Neural progenitor cell (in vitro differentiated cells): ENCODE measurements at regions not wholly inside any gene's neighbourhood (a gene's known extent, or its start where the extent isn't known, plus 50 kb on each side); places are given as distances from the start of the nearest gene placed in this dataset.

Experiments used
- DNase-seq: peaks from one replicate; pipeline ENCODE4 v3.0.0-alpha.2; 2016; ENCODE audit warnings: low spot score
- H2AFZ ChIP-seq: fragments of 200-600 bp; sonication (generic); replicated peaks from 2 replicates; pipeline ENCODE4 v1.6.1; 2016; ENCODE audit warnings: antibody characterized with exemption
- H3F3A ChIP-seq: fragments of 200-600 bp; sonication (generic); 2 replicates; pipeline ENCODE4 v1.6.1; 2016; ENCODE audit warnings: antibody characterized with exemption, low read depth
- H3K27ac ChIP-seq: fragments of 200-600 bp; sonication (generic); 2 replicates; pipeline ENCODE4 v1.5.1; 2016; ENCODE audit warnings: mild to moderate bottlenecking
- H3K27me3 ChIP-seq: fragments of 200-600 bp; sonication (generic); 2 replicates; pipeline ENCODE4 v1.6.1; 2016; ENCODE audit warnings: mild to moderate bottlenecking, moderate library complexity
- H3K36me3 ChIP-seq: fragments of 200-600 bp; sonication (generic); 2 replicates; pipeline ENCODE4 v1.5.1; 2016
- H3K4me1 ChIP-seq: fragments of 200-600 bp; sonication (generic); 2 replicates; pipeline ENCODE4 v1.6.1; 2016; ENCODE audit warnings: mixed run types
- H3K4me2 ChIP-seq: fragments of 200-600 bp; sonication (generic); 2 replicates; pipeline ENCODE4 v1.6.1; 2016
- H3K4me3 ChIP-seq: fragments of 200-600 bp; sonication (generic); 2 replicates; pipeline ENCODE4 v1.5.1; 2016
- H3K79me2 ChIP-seq: fragments of 200-600 bp; sonication (generic); 2 replicates; pipeline ENCODE4 v1.6.1; 2016; ENCODE audit warnings: low read depth
- H3K9ac ChIP-seq: fragments of 200-600 bp; sonication (generic); 2 replicates; pipeline ENCODE4 v1.6.1; 2016
- H3K9me3 ChIP-seq: fragments of 200-600 bp; sonication (generic); 2 replicates; pipeline ENCODE4 v1.5.1; 2016; ENCODE audit warnings: low read depth
- H4K20me1 ChIP-seq: fragments of 200-600 bp; sonication (generic); 2 replicates; pipeline ENCODE4 v1.6.1; 2016; ENCODE audit warnings: low read depth
- H3K27ac Mint-ChIP-seq: 3 replicates; pipeline ENCODE4 v1.8.0; 2021; ENCODE audit warnings: mixed read lengths
- H3K27me3 Mint-ChIP-seq: 2 replicates; pipeline ENCODE4 v1.8.0; 2022; ENCODE audit warnings: low read depth, mild to moderate bottlenecking, inconsistent platforms, moderate library complexity, mixed read lengths; ENCODE audit not compliant: insufficient read depth
- H3K36me3 Mint-ChIP-seq: 3 replicates; pipeline ENCODE4 v1.8.0; 2021; ENCODE audit warnings: mixed read lengths
- H3K4me1 Mint-ChIP-seq: 3 replicates; pipeline ENCODE4 v1.8.0; 2021; ENCODE audit warnings: mixed read lengths
- H3K4me3 Mint-ChIP-seq: 3 replicates; pipeline ENCODE4 v1.8.0; 2021; ENCODE audit warnings: mild to moderate bottlenecking, moderate library complexity, mixed read lengths
- H3K9me3 Mint-ChIP-seq: 3 replicates; pipeline ENCODE4 v1.8.0; 2020; ENCODE audit warnings: mixed read lengths
- CTCF ChIP-seq: fragments of 200-600 bp; sonication (generic); IDR thresholded peaks from 2 replicates; pipeline ENCODE4 v1.5.1; 2017; ENCODE audit warnings: antibody characterized with exemption, mild to moderate bottlenecking
- EZH2 ChIP-seq: fragments of 200-600 bp; sonication (generic); IDR thresholded peaks from 2 replicates; pipeline ENCODE4 v1.6.1; 2017; ENCODE audit warnings: antibody characterized with exemption, mild to moderate bottlenecking, moderate library complexity
- EZH2phosphoT487 ChIP-seq: fragments of 200-600 bp; sonication (generic); IDR thresholded peaks from 2 replicates; pipeline ENCODE4 v1.6.1; 2017; ENCODE audit warnings: antibody characterized with exemption

- H2AFZ ChIP-seq, result no peak overlapping the region
- peak overlapping the region; percentile 34 for H3K27ac Mint-ChIP-seq
- H3K4me1 Mint-ChIP-seq, result peaks cover 57% of the 10 kb centered on the region
- no peak overlapping the region for H3K4me3 Mint-ChIP-seq
- TF ChIP-seq EZH2, result no peak
- no peak for TF ChIP-seq EZH2phosphoT487
- TF ChIP-seq CTCF, result no peak
- peak overlapping the region; percentile 46 for H3K4me2 ChIP-seq
- no peak overlapping the region for H3K4me3 ChIP-seq
- peaks cover 73% of the 10 kb centered on the region for H3F3A ChIP-seq
- no peak overlapping the region for H3K9ac ChIP-seq
- peak overlapping the region; percentile 94 for H3K27ac ChIP-seq
- no peaks in the 10 kb centered on the region for H3K36me3 ChIP-seq
- peaks cover 3% of the 10 kb centered on the region for H3K9me3 Mint-ChIP-seq
- DNase-seq, result peak; percentile 71
- no peaks in the 10 kb centered on the region for H3K27me3 ChIP-seq
- H3K27me3 Mint-ChIP-seq, result peaks cover 5% of the 10 kb centered on the region
- H4K20me1 ChIP-seq, result no peaks in the 10 kb centered on the region
- no peaks in the 10 kb centered on the region for H3K79me2 ChIP-seq
- H3K36me3 Mint-ChIP-seq, result no peaks in the 10 kb centered on the region
- H3K9me3 ChIP-seq, result no peaks in the 10 kb centered on the region
- peaks cover 62% of the 10 kb centered on the region for H3K4me1 ChIP-seq
These were observed 147.2 kb upstream of the L3MBTL4 start for GRCh38 chr18:6561862-6562291.

GRCh38 chr18:6563896-6564295 lies 149.2 kb upstream of the L3MBTL4 start:
- H3K4me2 ChIP-seq, result no peak overlapping the region
- no peaks in the 10 kb centered on the region for H3K9me3 ChIP-seq
- no peak overlapping the region for H3K27ac ChIP-seq
- no peak overlapping the region for H3K4me3 Mint-ChIP-seq
- peaks cover 60% of the 10 kb centered on the region for H3F3A ChIP-seq
- no peaks in the 10 kb centered on the region for H3K36me3 Mint-ChIP-seq
- peaks cover 48% of the 10 kb centered on the region for H3K4me1 ChIP-seq
- peaks cover 37% of the 10 kb centered on the region for H3K4me1 Mint-ChIP-seq
- no peak for TF ChIP-seq EZH2phosphoT487
- TF ChIP-seq CTCF, result no peak
- TF ChIP-seq EZH2, result no peak
- DNase-seq, result no peak
- H2AFZ ChIP-seq, result no peak overlapping the region
- no peak overlapping the region for H3K9ac ChIP-seq
- H4K20me1 ChIP-seq, result no peaks in the 10 kb centered on the region
- no peak overlapping the region for H3K4me3 ChIP-seq
- peaks cover 3% of the 10 kb centered on the region for H3K27me3 Mint-ChIP-seq
- peaks cover 3% of the 10 kb centered on the region for H3K9me3 Mint-ChIP-seq
- H3K79me2 ChIP-seq, result no peaks in the 10 kb centered on the region
- H3K27me3 ChIP-seq, result no peaks in the 10 kb centered on the region
- no peak overlapping the region for H3K27ac Mint-ChIP-seq
- H3K36me3 ChIP-seq, result no peaks in the 10 kb centered on the region

- H3K27ac Mint-ChIP-seq, result no peak overlapping the region
- H3K9ac ChIP-seq, result no peak overlapping the region
- no peak overlapping the region for H3K4me3 ChIP-seq
These were observed 150.5 kb upstream of the L3MBTL4 start for GRCh38 chr18:6564950-6565814.

More at GRCh38 chr18:6564950-6565814, 150.5 kb upstream of the L3MBTL4 start:
- no peaks in the 10 kb centered on the region for H3K27me3 ChIP-seq
- H2AFZ ChIP-seq, result no peak overlapping the region
- Mint-ChIP-seq H3K4me3 (no peak overlapping the region), H3K4me1 (peaks cover 28% of the 10 kb centered on the region), H3K27me3 (peaks cover under 1% of the 10 kb centered on the region), H3K36me3 (no peaks in the 10 kb centered on the region), H3K9me3 (peaks cover 3% of the 10 kb centered on the region)
- H3K36me3 ChIP-seq, result no peaks in the 10 kb centered on the region
- H3K4me1 ChIP-seq, result peaks cover 35% of the 10 kb centered on the region
- peaks cover 54% of the 10 kb centered on the region for H3F3A ChIP-seq
- TF ChIP-seq EZH2, result no peak
- no peak for TF ChIP-seq EZH2phosphoT487
- no peak for TF ChIP-seq CTCF
- no peaks in the 10 kb centered on the region for H4K20me1 ChIP-seq
- no peaks in the 10 kb centered on the region for H3K9me3 ChIP-seq
- no peaks in the 10 kb centered on the region for H3K79me2 ChIP-seq
- H3K27ac ChIP-seq, result no peak overlapping the region
- DNase-seq, result no peak
- H3K4me2 ChIP-seq, result no peak overlapping the region
